Mucosa of rectum (tissue), 2 donors: ENCODE measurements at regions not wholly inside any gene's neighbourhood (a gene's known extent, or its start where the extent isn't known, plus 50 kb on each side); places are given as distances from the start of the nearest gene placed in this dataset.
"Not testable (repeated sequence)": the region's sequence is repeated elsewhere in the genome, so short reads cannot be mapped to it uniquely, and the experiment has no call there.

Experiments
- H3K27ac ChIP-seq, 2 donors: one replicate each; pipeline ENCODE4 v1.7.0; 2013; ENCODE audit warnings: inconsistent platforms in 2 of 2, low read depth in 2 of 2, low read length in 2 of 2
- H3K27me3 ChIP-seq, 2 donors: one replicate each; pipeline ENCODE4 v1.7.0; 2013; ENCODE audit warnings: low read length in 2 of 2; ENCODE audit not compliant: control insufficient read depth in 2 of 2, insufficient read depth in 2 of 2
- H3K36me3 ChIP-seq, 2 donors: one replicate each; pipeline ENCODE4 v1.7.0; 2013; ENCODE audit warnings: low read length in 2 of 2; ENCODE audit not compliant: control insufficient read depth in 2 of 2, insufficient read depth in 2 of 2
- H3K4me1 ChIP-seq, 2 donors: one replicate each; pipeline ENCODE4 v1.7.0; 2013; ENCODE audit warnings: low read length in 2 of 2, mild to moderate bottlenecking in 1 of 2; ENCODE audit not compliant: control insufficient read depth in 2 of 2, insufficient read depth in 2 of 2
- H3K4me3 ChIP-seq, 2 donors: one replicate each; pipeline ENCODE4 v1.7.0; 2013; ENCODE audit warnings: low read length in 2 of 2
- H3K9ac ChIP-seq, 2 donors: one replicate each; pipeline ENCODE4 v1.7.0; 2013; ENCODE audit warnings: low read length in 2 of 2, low read depth in 1 of 2, mild to moderate bottlenecking in 1 of 2
- H3K9me3 ChIP-seq, 2 donors: one replicate each; pipeline ENCODE4 v1.7.0; 2013; ENCODE audit warnings: low read length in 2 of 2; ENCODE audit not compliant: control insufficient read depth in 2 of 2
- donor health status: healthy.
- donor health status: Normal muscosa, but diverticular disease.

- no peak overlapping the region for H3K4me3 ChIP-seq
Measured at GRCh38 chr7:140283472-140283871, 106.7 kb upstream of the KDM7A start.

GRCh38 chr7:140281960-140282359 lies 105.2 kb upstream of the KDM7A start:
- Histone ChIP-seq H3K4me1 (no peaks in the 10 kb centered on the region), H3K4me3 (no peak overlapping the region), H3K27me3 (no peaks in the 10 kb centered on the region), H3K9me3 (no peaks in the 10 kb centered on the region), H3K27ac (no peak overlapping the region), H3K36me3 (no peaks in the 10 kb centered on the region), H3K9ac (no peak overlapping the region)

More at GRCh38 chr7:140283472-140283871, 106.7 kb upstream of the KDM7A start:
- no peak overlapping the region for H3K9ac ChIP-seq
- no peaks in the 10 kb centered on the region for H3K9me3 ChIP-seq
- H3K27ac ChIP-seq = no peak overlapping the region
- no peaks in the 10 kb centered on the region for H3K36me3 ChIP-seq
- no peaks in the 10 kb centered on the region for H3K4me1 ChIP-seq
- H3K27me3 ChIP-seq = no peaks in the 10 kb centered on the region

GRCh38 chr7:140281255-140281654 lies 104.5 kb upstream of the KDM7A start:
- Histone ChIP-seq H3K9ac (no peak overlapping the region), H3K36me3 (no peaks in the 10 kb centered on the region), H3K4me1 (no peaks in the 10 kb centered on the region), H3K27me3 (no peaks in the 10 kb centered on the region), H3K27ac (no peak overlapping the region), H3K9me3 (no peaks in the 10 kb centered on the region), H3K4me3 (no peak overlapping the region)

- Histone ChIP-seq H3K4me3 (no peak overlapping the region), H3K27ac (no peak overlapping the region), H3K36me3 (no peaks in the 10 kb centered on the region), H3K27me3 (no peaks in the 10 kb centered on the region), H3K9ac (no peak overlapping the region), H3K9me3 (no peaks in the 10 kb centered on the region), H3K4me1 (no peaks in the 10 kb centered on the region)
Measured at GRCh38 chr7:140276001-140276400, 99.2 kb upstream of the KDM7A start.

GRCh38 chr7:140275069-140275965 lies 98.5 kb upstream of the KDM7A start:
- Histone ChIP-seq H3K27ac (no peak overlapping the region), H3K27me3 (no peaks in the 10 kb centered on the region), H3K4me3 (no peak overlapping the region), H3K4me1 (no peaks in the 10 kb centered on the region), H3K9ac (no peak overlapping the region), H3K9me3 (no peaks in the 10 kb centered on the region), H3K36me3 (no peaks in the 10 kb centered on the region)

GRCh38 chr7:140273417-140273816 lies 96.6 kb upstream of the KDM7A start:
- H3K9ac ChIP-seq = no peak overlapping the region
- no peaks in the 10 kb centered on the region for H3K9me3 ChIP-seq
- no peaks in the 10 kb centered on the region for H3K4me1 ChIP-seq
- no peak overlapping the region for H3K27ac ChIP-seq
- no peaks in the 10 kb centered on the region for H3K36me3 ChIP-seq
- H3K4me3 ChIP-seq = no peak overlapping the region
- H3K27me3 ChIP-seq = no peaks in the 10 kb centered on the region

GRCh38 chr7:140271643-140271968 lies 94.8 kb upstream of the KDM7A start:
- not testable (repeated sequence) for H3K9ac ChIP-seq, H3K36me3 ChIP-seq, H3K4me3 ChIP-seq, H3K27me3 ChIP-seq, H3K27ac ChIP-seq, H3K9me3 ChIP-seq, H3K4me1 ChIP-seq

- Histone ChIP-seq H3K27me3 (no peaks in the 10 kb centered on the region), H3K4me1 (no peaks in the 10 kb centered on the region), H3K9ac (no peak overlapping the region), H3K4me3 (no peak overlapping the region), H3K27ac (no peak overlapping the region), H3K36me3 (no peaks in the 10 kb centered on the region), H3K9me3 (no peaks in the 10 kb centered on the region)
Measured at GRCh38 chr7:140269004-140269638, 92.3 kb upstream of the KDM7A start.

- no peaks in the 10 kb centered on the region for H3K36me3 ChIP-seq
- no peak overlapping the region for H3K27ac ChIP-seq
Measured at GRCh38 chr7:140267381-140268226, 90.8 kb upstream of the KDM7A start.

GRCh38 chr7:140263277-140263676 lies 86.5 kb upstream of the KDM7A start:
- Histone ChIP-seq H3K27me3 (no peaks in the 10 kb centered on the region), H3K4me3 (no peak overlapping the region), H3K27ac (no peak overlapping the region), H3K36me3 (no peaks in the 10 kb centered on the region), H3K9me3 (no peaks in the 10 kb centered on the region), H3K9ac (no peak overlapping the region), H3K4me1 (peaks cover 16 to 17% of the 10 kb centered on the region in 2 donors)

More at GRCh38 chr7:140267381-140268226, 90.8 kb upstream of the KDM7A start:
- Histone ChIP-seq H3K4me1 (no peaks in the 10 kb centered on the region), H3K9me3 (no peaks in the 10 kb centered on the region), H3K4me3 (no peak overlapping the region), H3K9ac (no peak overlapping the region), H3K27me3 (no peaks in the 10 kb centered on the region)
